Naive B cell (primary cell): ENCODE measurements at regions not wholly inside any gene's neighbourhood (a gene's known extent, or its start where the extent isn't known, plus 50 kb on each side); places are given as distances from the start of the nearest gene placed in this dataset.

ENCODE experiments used
- ATAC-seq, 2 donors: fragments of 150-1000 bp; cut with Tn5 transposase; 2 replicates each; pipeline ENCODE4 v1.10.0; 2021; ENCODE audit warnings: low read depth in 2 of 2, mild to moderate bottlenecking in 2 of 2, moderate library complexity in 2 of 2
- DNase-seq: peaks from one replicate; pipeline ENCODE4 v3.0.0; 2022
- H3K27ac Mint-ChIP-seq, 6 donors: one replicate each; pipeline ENCODE4 v1.8.0; 2020 to 2022; ENCODE audit warnings: mild to moderate bottlenecking in 6 of 6, mixed read lengths in 6 of 6, moderate library complexity in 5 of 6, inconsistent platforms in 2 of 6
- H3K27me3 Mint-ChIP-seq, 3 donors: one replicate each; pipeline ENCODE4 v1.8.0; 2021 to 2022; ENCODE audit warnings: mixed read lengths in 3 of 3, mild to moderate bottlenecking in 1 of 3
- H3K36me3 Mint-ChIP-seq, 2 donors: one replicate each; pipeline ENCODE4 v1.8.0; 2020 to 2022; ENCODE audit warnings: mixed read lengths in 2 of 2, inconsistent platforms in 1 of 2, mild to moderate bottlenecking in 1 of 2
- H3K4me1 Mint-ChIP-seq, 3 donors: one replicate each; pipeline ENCODE4 v1.8.0; 2020 to 2022; ENCODE audit warnings: mixed read lengths in 3 of 3, inconsistent platforms in 1 of 3, mild to moderate bottlenecking in 1 of 3, moderate library complexity in 1 of 3
- H3K4me3 Mint-ChIP-seq, 8 donors: one replicate each; pipeline ENCODE4 v1.8.0; 2020 to 2022; ENCODE audit warnings: mild to moderate bottlenecking in 8 of 8, mixed read lengths in 8 of 8, moderate library complexity in 8 of 8, inconsistent platforms in 2 of 8
- H3K9me3 Mint-ChIP-seq, 7 donors: one replicate each; pipeline ENCODE4 v1.8.0; 2020 to 2022; ENCODE audit warnings: mixed read lengths in 7 of 7, mild to moderate bottlenecking in 5 of 7, inconsistent platforms in 2 of 7, moderate library complexity in 1 of 7

DNA sequence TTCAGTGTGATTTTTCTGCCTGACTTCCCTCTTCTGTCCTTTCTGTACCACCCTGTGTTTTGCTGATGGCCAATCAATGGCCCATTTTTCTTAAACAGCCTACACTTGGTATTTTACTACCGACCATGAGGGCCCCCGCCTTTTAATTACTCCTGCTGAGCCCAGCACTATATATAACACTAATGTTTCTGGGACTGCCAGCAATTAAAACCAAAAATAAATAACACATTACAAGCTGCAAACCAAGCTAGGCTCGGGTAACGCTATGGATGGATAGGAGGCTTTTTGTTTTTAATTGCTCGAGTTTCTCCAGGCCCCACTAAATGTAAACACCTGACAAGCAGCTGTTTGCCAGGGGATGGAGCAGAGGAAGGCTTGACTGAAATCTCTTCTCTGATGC is 915.4 kb upstream of the AUTS2 start:
- ATAC-seq (no peak), DNase-seq (no peak)
- H3K27ac Mint-ChIP-seq, result no peak overlapping the region
- no peaks in the 10 kb centered on the region for H3K36me3 Mint-ChIP-seq
- H3K4me3 Mint-ChIP-seq, result no peak overlapping the region
- H3K27me3 Mint-ChIP-seq, result no peaks in the 10 kb centered on the region
- H3K9me3 Mint-ChIP-seq, result peaks cover 0 to 10% (median 5%) of the 10 kb centered on the region in 7 donors
- H3K4me1 Mint-ChIP-seq, result no peaks in the 10 kb centered on the region

DNA sequence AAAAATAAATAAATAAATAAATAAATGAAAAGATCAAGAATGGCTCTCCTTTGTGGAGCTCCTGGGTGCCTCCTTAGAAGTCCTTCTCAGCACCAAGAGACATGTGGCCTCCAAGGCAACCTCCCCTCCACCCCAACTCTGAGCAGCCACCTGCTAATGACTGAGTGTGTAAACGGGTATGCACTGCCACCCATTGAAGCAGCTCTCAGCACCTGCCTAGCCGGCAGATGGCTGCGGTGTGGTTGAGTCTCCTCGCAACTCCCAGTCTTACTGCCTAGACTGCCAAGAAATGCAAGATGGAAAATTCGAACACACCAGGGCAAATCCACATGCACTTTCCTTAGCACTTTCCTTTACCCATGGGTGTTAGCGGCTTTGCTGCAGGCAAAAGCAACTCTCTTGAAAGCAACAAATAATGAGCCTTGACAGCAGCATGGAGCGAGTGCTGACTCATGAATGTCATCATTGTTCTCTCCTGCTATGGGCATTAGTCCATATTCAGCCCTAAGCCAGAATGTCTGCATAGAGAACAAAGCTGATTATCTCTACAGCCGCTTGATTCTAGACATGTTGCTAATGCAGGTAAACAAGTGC is 913.9 kb upstream of the AUTS2 start:
- Mint-ChIP-seq H3K36me3 (no peaks in the 10 kb centered on the region), H3K27me3 (no peaks in the 10 kb centered on the region), H3K9me3 (peaks cover 0 to 13% (median 9%) of the 10 kb centered on the region in 7 donors), H3K4me3 (no peak overlapping the region), H3K27ac (no peak overlapping the region), H3K4me1 (no peaks in the 10 kb centered on the region)
- DNase-seq (no peak), ATAC-seq (no peak)

DNA sequence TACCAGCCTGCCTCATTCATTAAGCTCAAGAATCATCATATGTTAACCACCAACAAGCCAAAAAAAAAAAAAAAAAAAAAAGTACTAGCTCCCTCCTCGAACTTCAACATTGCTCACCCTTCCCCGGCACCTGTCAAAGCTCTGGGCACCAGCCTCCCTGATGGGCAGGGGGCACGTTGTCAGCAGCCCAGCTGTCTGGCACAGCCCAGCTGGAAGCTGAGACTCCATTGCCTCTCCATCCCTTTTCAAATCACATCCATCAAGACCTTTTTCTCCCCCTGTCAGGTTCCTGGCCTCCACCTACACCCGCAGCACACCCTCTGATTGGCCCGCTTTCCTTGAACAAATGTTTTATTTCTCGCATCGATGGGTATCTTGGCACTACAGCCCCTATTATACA is 913.3 kb upstream of the AUTS2 start:
- peaks cover 0 to 14% (median 9%) of the 10 kb centered on the region in 7 donors for H3K9me3 Mint-ChIP-seq
- DNase-seq (no peak), ATAC-seq (no peak)
- no peaks in the 10 kb centered on the region for H3K27me3 Mint-ChIP-seq
- H3K4me3 Mint-ChIP-seq, result no peak overlapping the region
- no peaks in the 10 kb centered on the region for H3K4me1 Mint-ChIP-seq
- no peak overlapping the region for H3K27ac Mint-ChIP-seq
- H3K36me3 Mint-ChIP-seq, result no peaks in the 10 kb centered on the region

DNA sequence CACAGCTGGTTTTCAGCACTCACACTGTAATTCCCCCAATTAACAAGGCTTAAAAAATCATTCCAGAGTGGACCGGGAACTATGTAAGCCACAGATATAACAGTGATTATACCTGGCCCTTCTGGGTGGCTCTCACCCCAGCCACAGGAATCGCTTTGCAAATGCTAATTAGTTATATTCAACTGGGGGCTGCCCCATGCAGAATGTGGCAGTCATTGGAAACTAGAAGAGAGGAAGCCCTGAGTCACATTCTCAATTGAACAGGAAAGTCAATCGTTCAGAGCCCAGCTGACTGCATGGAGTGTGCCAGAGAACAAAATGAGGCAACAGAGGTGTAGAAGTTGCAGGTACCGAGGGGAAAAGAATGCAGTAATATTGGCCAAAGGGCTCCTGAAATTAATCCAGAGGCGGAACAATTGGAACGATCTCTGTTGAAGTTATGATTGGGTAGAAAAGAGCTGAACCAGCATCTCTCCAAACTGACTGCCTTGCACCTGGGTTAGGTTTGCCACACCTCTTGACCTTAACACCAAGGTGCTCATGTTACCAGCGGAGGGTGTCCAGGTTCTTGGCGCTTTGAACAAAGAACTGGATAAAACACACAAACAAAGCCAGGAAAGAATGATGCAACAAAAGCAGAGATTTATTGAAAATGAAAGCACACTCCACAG is 909.7 kb upstream of the AUTS2 start:
- H3K36me3 Mint-ChIP-seq, result no peaks in the 10 kb centered on the region
- H3K27me3 Mint-ChIP-seq, result no peaks in the 10 kb centered on the region
- no peaks in the 10 kb centered on the region for H3K4me1 Mint-ChIP-seq
- no peak overlapping the region for H3K4me3 Mint-ChIP-seq
- H3K27ac Mint-ChIP-seq, result peak overlapping the region in 1 of 6 donors; percentile 16
- peaks cover 4 to 20% (median 8%) of the 10 kb centered on the region in 7 donors for H3K9me3 Mint-ChIP-seq
- ATAC-seq (no peak), DNase-seq (no peak)

DNA sequence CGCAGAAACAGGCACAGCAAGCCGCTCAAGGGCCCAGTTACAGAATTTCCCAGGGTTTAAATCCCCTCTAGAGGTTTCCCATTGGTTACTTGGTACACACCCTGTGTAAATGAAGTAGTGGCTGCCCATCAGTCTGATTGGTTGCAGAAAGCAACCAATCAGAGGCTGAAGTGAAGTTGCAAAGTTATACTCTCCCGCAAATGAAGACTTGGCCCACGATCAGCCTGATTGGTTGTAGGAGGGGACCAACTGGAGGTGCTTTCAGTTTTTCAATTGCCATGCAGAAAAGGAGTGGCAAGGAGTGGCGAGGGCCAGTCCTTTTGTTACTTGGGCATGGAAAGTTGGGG is 909.2 kb upstream of the AUTS2 start:
- Mint-ChIP-seq H3K27ac (no peak overlapping the region), H3K4me3 (no peak overlapping the region), H3K9me3 (peaks cover 5 to 20% (median 8%) of the 10 kb centered on the region in 7 donors), H3K36me3 (no peaks in the 10 kb centered on the region), H3K27me3 (no peaks in the 10 kb centered on the region), H3K4me1 (no peaks in the 10 kb centered on the region)
- DNase-seq (no peak), ATAC-seq (no peak)

DNA sequence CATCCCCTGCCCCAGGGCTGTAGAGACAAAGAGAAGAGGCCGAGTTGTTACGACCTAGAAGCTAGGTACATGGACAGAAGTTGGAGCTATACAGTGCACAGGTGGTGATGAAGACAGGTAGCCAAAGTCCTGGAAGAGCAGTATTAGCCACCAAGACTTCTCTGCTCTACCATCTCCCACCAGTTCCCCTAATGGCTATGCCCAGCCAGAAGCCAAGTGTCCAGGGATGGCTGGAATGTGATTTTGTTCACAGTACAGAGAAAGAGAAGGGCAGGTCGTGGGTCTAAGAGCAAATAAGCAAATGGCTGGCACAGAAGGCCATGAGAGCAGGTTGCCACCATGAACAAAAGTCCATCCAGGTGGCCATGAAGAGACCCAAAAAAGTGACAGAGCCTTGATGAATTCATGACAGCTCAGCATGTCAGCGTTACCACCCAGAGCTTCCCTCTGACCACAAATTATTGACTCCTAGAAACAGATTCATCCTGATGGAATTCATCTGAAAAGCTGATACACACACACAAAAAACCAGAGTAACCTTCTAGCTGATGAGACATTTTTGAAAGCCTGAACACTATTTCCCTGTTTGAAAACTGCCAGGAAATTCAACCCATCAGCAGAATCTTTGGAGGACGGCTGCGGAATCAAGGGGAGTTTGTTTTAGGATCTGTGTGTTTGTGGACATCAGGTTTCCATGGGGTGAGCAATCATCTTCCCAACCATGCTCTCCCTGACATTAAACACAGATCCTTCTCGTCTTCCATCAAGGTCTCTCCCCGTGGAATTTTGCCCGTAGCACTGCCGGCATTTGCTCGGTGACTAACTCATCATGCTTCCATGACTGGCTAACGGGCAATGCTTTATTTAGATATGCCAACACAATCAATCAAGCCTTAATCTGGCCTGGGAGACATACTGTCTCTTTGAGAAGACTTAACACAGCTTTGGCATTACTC is 906.7 kb upstream of the AUTS2 start:
- Mint-ChIP-seq H3K4me3 (no peak overlapping the region), H3K36me3 (no peaks in the 10 kb centered on the region), H3K27me3 (peaks cover 0 to 5% (median 0%) of the 10 kb centered on the region in 3 donors), H3K4me1 (no peaks in the 10 kb centered on the region), H3K9me3 (peaks cover 7 to 24% (median 10%) of the 10 kb centered on the region in 7 donors), H3K27ac (no peak overlapping the region)
- ATAC-seq, result no peak
- no peak for DNase-seq

DNA sequence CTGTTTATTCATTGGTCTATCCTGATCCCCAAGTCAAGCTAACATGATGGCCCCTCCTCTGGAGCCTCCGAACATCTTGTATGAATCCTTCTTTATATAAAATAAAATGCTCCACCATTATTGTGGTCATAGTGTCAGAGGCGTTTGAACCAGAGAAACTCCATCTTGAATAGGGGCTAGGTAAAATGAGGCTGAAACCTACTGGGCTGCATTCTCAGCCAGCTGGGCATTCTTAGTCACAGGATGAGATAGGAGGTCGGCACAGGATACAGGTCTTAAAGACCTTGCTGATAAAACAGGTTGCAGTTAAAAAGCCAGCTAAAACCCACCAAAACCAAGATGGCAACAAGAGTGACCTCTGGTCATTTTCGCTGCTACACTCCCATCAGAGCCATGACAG is 905.8 kb upstream of the AUTS2 start:
- Mint-ChIP-seq H3K27me3 (peaks cover 0 to 5% (median 0%) of the 10 kb centered on the region in 3 donors), H3K36me3 (no peaks in the 10 kb centered on the region), H3K4me3 (no peak overlapping the region), H3K9me3 (peaks cover 7 to 26% (median 12%) of the 10 kb centered on the region in 7 donors), H3K4me1 (no peaks in the 10 kb centered on the region), H3K27ac (no peak overlapping the region)
- DNase-seq (no peak), ATAC-seq (no peak)

DNA sequence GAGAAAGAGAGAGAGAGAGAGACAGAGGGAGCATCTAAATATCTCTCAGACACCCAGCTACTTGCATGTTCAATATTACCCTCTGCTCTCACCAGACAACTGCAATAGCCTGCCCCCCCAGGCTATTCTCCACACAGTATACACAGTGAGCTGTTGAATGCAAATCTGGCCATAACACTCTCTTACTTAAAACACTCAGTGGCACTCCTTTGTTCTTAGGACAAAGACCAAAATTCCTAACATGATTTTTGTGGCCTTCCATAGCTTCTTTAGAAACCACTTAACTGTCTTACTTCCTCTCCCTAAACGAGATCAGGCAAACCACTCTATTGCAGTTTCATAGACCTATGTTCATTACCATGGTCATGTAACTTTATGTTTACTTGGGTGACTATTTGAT is 903.6 kb upstream of the AUTS2 start:
- Mint-ChIP-seq H3K4me3 (no peak overlapping the region), H3K4me1 (no peaks in the 10 kb centered on the region), H3K27me3 (peaks cover 0 to 5% (median 0%) of the 10 kb centered on the region in 3 donors), H3K9me3 (peaks cover 7 to 17% (median 9%) of the 10 kb centered on the region in 7 donors), H3K27ac (no peak overlapping the region), H3K36me3 (no peaks in the 10 kb centered on the region)
- DNase-seq (no peak), ATAC-seq (no peak)

DNA sequence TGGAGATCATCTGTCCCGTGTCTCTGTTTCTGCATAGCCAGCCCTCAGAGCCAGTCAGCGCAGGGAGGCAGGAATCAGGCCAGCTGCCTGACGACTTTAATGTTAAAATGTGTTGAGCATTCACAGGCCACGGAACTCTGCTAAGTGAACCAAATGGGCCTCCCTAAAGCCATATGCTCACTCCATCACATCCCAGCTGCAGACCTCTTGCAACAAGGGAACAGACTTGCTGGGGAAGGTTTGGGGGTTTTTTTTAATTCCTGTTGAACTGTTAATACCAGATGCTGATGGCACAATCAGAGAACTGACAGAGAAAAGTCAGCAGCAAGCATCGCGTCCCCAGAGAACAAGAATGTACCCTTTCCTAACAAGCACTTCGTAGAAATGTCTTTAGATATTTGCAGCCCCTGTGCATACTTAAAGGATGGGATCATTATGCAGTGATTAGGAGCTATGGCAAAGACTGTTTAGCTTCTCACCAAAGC is 900.4 kb upstream of the AUTS2 start:
- Mint-ChIP-seq H3K36me3 (no peaks in the 10 kb centered on the region), H3K9me3 (peaks cover 4 to 17% (median 9%) of the 10 kb centered on the region in 7 donors)
- ATAC-seq, result no peak

DNA sequence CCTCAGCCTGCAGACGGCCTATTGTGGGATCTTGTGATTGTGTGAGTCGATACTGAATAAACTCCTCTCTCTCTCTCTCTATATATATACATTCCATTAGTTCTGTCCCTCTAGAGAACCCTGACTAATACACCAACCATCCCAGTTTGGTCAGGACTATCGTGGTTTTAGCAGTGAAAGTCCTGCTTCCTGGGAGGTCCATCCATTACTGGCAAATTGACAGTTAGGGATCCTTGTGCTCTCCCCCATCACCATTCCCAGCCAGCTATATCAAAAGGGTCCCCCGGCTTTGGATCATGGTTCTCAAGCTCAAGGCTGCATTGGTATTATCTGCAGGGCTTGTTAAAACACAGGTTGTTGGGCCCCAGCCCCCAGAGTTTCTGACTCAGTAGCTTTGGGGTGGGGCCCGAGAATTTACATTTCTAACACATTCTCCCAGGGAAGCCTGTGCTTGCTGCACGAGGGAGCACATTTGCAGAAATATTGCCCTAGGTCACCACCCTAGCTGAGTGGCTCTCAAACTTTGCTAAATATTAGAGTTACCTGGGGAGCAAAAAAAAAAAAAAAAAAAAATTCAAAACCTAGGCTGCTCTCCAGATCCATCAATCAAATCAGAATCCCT is 899.1 kb upstream of the AUTS2 start:
- DNase-seq (no peak), ATAC-seq (no peak)
- Mint-ChIP-seq H3K27me3 (peaks cover 0 to 5% (median 0%) of the 10 kb centered on the region in 3 donors), H3K27ac (no peak overlapping the region), H3K9me3 (peaks cover 5 to 18% (median 9%) of the 10 kb centered on the region in 7 donors), H3K4me1 (no peaks in the 10 kb centered on the region), H3K36me3 (no peaks in the 10 kb centered on the region), H3K4me3 (no peak overlapping the region)

More for the DNA sequence above, 900.4 kb upstream of the AUTS2 start:
- no peak overlapping the region for H3K27ac Mint-ChIP-seq
- H3K27me3 Mint-ChIP-seq, result peaks cover 0 to 5% (median 0%) of the 10 kb centered on the region in 3 donors
- H3K4me1 Mint-ChIP-seq, result no peaks in the 10 kb centered on the region
- no peak for DNase-seq
- H3K4me3 Mint-ChIP-seq, result no peak overlapping the region

DNA sequence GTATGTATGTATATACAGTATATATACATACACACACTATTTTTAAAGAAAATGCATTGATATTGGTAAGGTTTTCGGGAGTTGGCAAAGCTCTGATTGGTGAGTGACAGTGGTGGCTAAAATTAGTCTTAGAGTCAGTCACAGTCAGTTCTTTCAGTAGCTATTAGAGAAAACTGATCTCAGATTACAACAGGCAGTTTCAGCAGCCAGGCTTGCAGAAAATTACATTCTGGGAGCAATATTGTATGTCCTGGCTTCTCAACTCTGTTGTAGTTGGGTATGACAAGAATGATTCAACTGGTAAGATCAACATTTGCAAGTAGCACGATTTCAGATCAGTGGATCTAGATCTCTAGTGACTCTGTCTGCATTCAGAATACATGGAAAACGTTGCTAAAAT is 897.9 kb upstream of the AUTS2 start:
- Mint-ChIP-seq H3K4me1 (no peaks in the 10 kb centered on the region), H3K4me3 (no peak overlapping the region), H3K27me3 (no peaks in the 10 kb centered on the region), H3K27ac (no peak overlapping the region), H3K9me3 (peaks cover 3 to 24% (median 6%) of the 10 kb centered on the region in 7 donors), H3K36me3 (no peaks in the 10 kb centered on the region)
- DNase-seq (no peak), ATAC-seq (no peak)

DNA sequence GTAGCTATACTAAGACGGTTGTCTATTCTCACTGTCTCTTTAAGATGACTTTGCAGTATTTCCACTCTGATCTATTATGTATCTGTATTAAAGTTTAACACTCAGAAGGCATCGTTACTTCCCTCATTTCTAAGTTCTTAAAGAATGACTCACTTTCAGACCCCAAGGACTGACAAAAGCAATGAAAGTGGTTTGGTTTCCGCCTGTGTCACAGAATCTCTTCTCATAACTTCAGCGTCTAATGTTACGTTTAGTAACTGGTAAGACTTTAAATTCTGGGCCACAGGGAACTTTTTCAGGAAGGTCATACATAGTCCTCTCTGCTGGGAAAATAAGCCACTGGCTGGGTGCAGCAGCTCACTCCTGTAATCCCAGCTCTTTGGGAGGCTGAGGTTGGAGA is 892.0 kb upstream of the AUTS2 start:
- Mint-ChIP-seq H3K36me3 (no peaks in the 10 kb centered on the region), H3K4me3 (no peak overlapping the region), H3K4me1 (no peaks in the 10 kb centered on the region), H3K9me3 (peaks cover 3 to 37% (median 12%) of the 10 kb centered on the region in 7 donors), H3K27ac (no peak overlapping the region), H3K27me3 (no peaks in the 10 kb centered on the region)
- ATAC-seq (no peak), DNase-seq (no peak)

DNA sequence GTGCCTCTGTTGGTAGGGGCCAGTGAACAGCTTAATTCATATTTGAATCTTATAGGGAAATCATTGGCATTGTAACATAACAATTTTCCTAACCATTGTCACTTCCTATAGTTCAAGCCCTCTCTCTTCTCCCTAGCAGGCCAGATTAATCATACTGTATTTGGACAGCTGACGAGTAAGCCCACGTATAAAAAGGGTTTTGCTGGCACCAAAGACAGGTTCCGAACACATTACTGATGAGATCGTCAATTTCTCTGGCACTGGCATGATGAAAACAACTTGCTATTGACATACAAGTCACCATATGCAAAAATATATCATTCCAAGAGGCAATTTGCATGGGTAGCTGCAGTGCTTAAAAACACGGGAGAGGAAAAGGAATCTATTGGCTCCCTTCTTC is 891.1 kb upstream of the AUTS2 start:
- Mint-ChIP-seq H3K9me3 (peaks cover 7 to 37% (median 13%) of the 10 kb centered on the region in 7 donors), H3K4me3 (no peak overlapping the region), H3K27me3 (no peaks in the 10 kb centered on the region), H3K36me3 (no peaks in the 10 kb centered on the region), H3K27ac (no peak overlapping the region), H3K4me1 (no peaks in the 10 kb centered on the region)
- ATAC-seq (no peak), DNase-seq (no peak)
